ENCODE measurements at regions not wholly inside any gene's neighbourhood (a gene's known extent, or its start where the extent isn't known, plus 50 kb on each side); places are given as distances from the start of the nearest gene placed in this dataset.

DNA sequence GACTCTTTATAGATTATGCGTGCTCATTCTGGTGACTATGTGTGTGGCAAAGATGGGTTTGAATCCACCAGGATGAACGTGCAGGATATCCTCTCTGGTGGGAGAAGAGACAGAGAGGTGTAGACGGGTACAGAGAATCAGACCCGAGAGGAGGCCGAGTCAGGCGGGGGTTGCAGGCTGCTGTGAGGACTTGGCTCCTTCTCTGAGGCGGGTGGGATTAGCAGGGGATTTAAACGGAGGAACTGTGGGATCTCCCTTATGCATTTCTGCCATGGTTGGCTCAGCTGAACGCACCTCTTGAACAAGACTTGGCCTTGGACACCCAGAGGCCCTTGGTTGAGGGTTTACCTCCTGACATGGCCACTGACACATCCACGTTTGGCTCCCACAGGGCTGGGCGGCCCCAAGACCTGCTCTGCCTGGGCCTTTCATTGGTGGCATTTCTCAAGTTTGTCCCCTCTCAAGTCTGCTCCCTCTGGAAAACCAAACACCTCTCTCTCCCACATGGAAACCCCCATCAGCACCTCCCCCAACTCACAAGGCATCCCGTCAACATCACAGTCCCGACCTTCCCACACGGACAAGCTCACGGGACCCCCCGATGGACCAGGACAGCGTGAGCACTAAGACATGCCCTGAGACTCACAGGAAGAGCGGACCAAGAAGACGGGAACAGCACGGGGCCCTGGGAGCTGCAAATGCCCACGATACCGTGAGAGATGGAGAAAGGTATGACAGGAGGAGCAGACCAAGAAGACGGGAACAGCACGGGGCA lies 158.3 kb downstream of the RTP5 start:
- peaks cover 0 to 5% (median 5%) of the 10 kb centered on the region in 3 donors for H3K27me3 ChIP-seq (ENCODE audit: control insufficient read depth in 3 of 3, insufficient read depth in 3 of 3, low read length in 2 of 3)
- H3K27ac ChIP-seq (ENCODE audit: low read depth in 1 of 2, low read length in 1 of 2) = no peak overlapping the region
- no peak for DNase-seq
- H3K9me3 ChIP-seq (ENCODE audit: control insufficient read depth in 4 of 4, insufficient read depth in 3 of 4, low read length in 3 of 4) = peaks cover 0 to 2% (median 0%) of the 10 kb centered on the region in 4 donors
- H3K36me3 ChIP-seq (ENCODE audit: control insufficient read depth in 4 of 4, insufficient read depth in 4 of 4, low read length in 4 of 4) = no peaks in the 10 kb centered on the region
- no peak for ATAC-seq (ENCODE audit: insufficient read depth, low FRiP score)
- TF ChIP-seq, protein P1, sequence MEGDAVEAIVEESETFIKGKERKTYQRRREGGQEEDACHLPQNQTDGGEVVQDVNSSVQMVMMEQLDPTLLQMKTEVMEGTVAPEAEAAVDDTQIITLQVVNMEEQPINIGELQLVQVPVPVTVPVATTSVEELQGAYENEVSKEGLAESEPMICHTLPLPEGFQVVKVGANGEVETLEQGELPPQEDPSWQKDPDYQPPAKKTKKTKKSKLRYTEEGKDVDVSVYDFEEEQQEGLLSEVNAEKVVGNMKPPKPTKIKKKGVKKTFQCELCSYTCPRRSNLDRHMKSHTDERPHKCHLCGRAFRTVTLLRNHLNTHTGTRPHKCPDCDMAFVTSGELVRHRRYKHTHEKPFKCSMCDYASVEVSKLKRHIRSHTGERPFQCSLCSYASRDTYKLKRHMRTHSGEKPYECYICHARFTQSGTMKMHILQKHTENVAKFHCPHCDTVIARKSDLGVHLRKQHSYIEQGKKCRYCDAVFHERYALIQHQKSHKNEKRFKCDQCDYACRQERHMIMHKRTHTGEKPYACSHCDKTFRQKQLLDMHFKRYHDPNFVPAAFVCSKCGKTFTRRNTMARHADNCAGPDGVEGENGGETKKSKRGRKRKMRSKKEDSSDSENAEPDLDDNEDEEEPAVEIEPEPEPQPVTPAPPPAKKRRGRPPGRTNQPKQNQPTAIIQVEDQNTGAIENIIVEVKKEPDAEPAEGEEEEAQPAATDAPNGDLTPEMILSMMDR (IDR thresholded peaks at IDR 0.05; ENCODE audit: control extremely low read depth, extremely low read depth) = no peak
- WGBS, 2 donors = 89 to 92% methylated on average over 24 of the region's 24 CpGs
- no peaks in the 10 kb centered on the region for H3K4me1 ChIP-seq (ENCODE audit: control insufficient read depth in 5 of 5, insufficient read depth in 5 of 5, low read length in 5 of 5)
- no peak overlapping the region for H3K4me3 ChIP-seq
- no peak overlapping the region for H3K9ac ChIP-seq (ENCODE audit: insufficient read depth in 1 of 2, low read length in 2 of 2)

GRCh38 chr2:242029422-242030225 lies 160.1 kb downstream of the RTP5 start:
- TF ChIP-seq, protein P1 (IDR thresholded peaks at IDR 0.05; ENCODE audit: control extremely low read depth, extremely low read depth) = no peak
- DNase-seq = no peak

DNA sequence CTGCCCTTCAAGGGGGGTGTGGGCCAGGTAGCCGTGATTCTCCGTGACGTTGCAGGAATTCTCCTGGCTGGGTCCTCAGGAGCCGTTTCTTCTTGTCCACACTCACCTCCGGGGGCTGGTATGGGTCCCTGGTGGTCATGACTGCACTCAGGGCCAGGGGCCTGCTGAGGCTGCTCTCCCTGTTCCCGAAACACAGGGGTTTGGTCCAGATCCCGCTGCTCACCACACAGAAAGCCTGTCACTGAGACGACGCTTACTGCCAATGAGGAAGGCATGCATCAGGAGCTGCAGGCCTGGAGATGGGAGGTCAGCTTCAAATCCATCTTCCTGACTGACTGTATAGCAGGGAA lies 160.7 kb downstream of the RTP5 start:
- 87 to 90% methylated on average over 9 of the region's 9 CpGs for WGBS, 2 donors
- ATAC-seq (ENCODE audit: insufficient read depth, low FRiP score) (no peak), DNase-seq (no peak)
- H3K4me3 ChIP-seq = no peak overlapping the region
- H3K27ac ChIP-seq (ENCODE audit: low read depth in 1 of 2, low read length in 1 of 2) = no peak overlapping the region
- TF ChIP-seq, protein P1 (IDR thresholded peaks at IDR 0.05; ENCODE audit: control extremely low read depth, extremely low read depth) = no peak
- H3K36me3 ChIP-seq (ENCODE audit: control insufficient read depth in 4 of 4, insufficient read depth in 4 of 4, low read length in 4 of 4) = no peaks in the 10 kb centered on the region
- peaks cover 0 to 5% (median 4%) of the 10 kb centered on the region in 3 donors for H3K27me3 ChIP-seq (ENCODE audit: control insufficient read depth in 3 of 3, insufficient read depth in 3 of 3, low read length in 2 of 3)
- no peak overlapping the region for H3K9ac ChIP-seq (ENCODE audit: insufficient read depth in 1 of 2, low read length in 2 of 2)
- H3K9me3 ChIP-seq (ENCODE audit: control insufficient read depth in 4 of 4, insufficient read depth in 3 of 4, low read length in 3 of 4) = peaks cover 0 to 2% (median 0%) of the 10 kb centered on the region in 4 donors
- no peaks in the 10 kb centered on the region for H3K4me1 ChIP-seq (ENCODE audit: control insufficient read depth in 5 of 5, insufficient read depth in 5 of 5, low read length in 5 of 5)

More at GRCh38 chr2:242029422-242030225, 160.1 kb downstream of the RTP5 start:
- Histone ChIP-seq H3K36me3 (ENCODE audit: control insufficient read depth in 4 of 4, insufficient read depth in 4 of 4, low read length in 4 of 4) (no peaks in the 10 kb centered on the region), H3K27ac (ENCODE audit: low read depth in 1 of 2, low read length in 1 of 2) (no peak overlapping the region), H3K9ac (ENCODE audit: insufficient read depth in 1 of 2, low read length in 2 of 2) (no peak overlapping the region), H3K4me1 (ENCODE audit: control insufficient read depth in 5 of 5, insufficient read depth in 5 of 5, low read length in 5 of 5) (no peaks in the 10 kb centered on the region), H3K4me3 (no peak overlapping the region), H3K27me3 (ENCODE audit: control insufficient read depth in 3 of 3, insufficient read depth in 3 of 3, low read length in 2 of 3) (peaks cover 0 to 5% (median 4%) of the 10 kb centered on the region in 3 donors), H3K9me3 (ENCODE audit: control insufficient read depth in 4 of 4, insufficient read depth in 3 of 4, low read length in 3 of 4) (peaks cover 0 to 2% (median 0%) of the 10 kb centered on the region in 4 donors)
- WGBS, 2 donors = 86 to 87% methylated on average over 21 of the region's 21 CpGs
- ATAC-seq (ENCODE audit: insufficient read depth, low FRiP score) = no peak

Measured in lung (tissue), 11 donors.